ENCODE measurements at regions not wholly inside any gene's neighbourhood (a gene's known extent, or its start where the extent isn't known, plus 50 kb on each side); places are given as distances from the start of the nearest gene placed in this dataset.
A peak's percentile ranks its signal among the peaks of the same experiment; 100 is the strongest.

DNA sequence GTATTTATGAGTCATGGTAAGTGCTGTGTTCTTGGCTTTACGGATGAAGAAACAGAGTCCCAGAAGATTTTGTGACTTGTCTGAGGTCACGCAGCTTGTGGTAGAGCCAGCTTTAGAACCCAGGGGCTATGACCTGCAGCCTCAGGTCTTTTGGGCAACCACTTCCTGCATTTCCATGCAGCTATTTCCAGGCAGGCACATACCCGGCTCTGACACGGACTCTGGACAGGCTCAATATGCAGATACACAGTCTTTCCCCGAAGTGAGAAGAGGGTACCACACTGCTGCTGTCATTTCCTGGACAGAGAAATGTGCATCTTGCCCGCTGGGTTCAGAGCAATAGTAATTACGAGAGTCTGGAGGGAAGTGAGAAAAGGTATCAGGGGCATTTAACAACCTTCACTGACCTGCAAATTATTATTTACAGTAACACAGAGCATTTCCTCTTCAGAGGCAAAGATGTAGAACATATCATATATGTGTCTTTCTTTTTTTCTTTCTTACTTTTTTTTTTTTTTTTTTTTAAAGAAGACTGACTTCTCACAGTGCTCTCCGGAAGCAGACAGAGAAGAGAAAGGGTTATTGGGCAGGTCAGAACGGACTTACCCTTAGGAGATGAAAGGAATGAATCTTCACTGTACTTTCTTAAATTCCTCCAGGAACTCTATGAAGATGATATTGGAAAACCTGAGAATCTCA, 185.1 kb downstream of the CLIC5 start:
- peak; percentile 17 for DNase-seq

DNA sequence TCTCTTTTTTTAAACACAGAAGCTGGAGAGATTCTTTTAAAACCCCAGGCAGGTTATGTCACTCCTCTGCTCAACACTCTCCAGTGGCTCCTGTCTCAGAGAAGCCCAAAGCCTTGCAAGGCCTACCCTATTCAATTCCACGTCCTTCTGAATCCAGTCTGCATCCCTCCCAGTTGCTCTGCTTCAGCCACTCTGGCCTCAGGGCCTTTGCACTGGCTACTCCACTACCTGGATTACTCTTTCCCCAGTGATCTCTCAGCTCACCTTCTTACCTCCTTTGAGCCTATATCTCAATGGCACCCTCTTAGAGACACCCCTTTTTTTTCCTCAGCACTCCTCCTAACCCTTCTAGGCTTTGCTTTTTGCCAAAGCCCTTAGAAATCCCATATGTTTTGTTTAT, 185.8 kb downstream of the CLIC5 start:
- DNase-seq, result no peak

DNA sequence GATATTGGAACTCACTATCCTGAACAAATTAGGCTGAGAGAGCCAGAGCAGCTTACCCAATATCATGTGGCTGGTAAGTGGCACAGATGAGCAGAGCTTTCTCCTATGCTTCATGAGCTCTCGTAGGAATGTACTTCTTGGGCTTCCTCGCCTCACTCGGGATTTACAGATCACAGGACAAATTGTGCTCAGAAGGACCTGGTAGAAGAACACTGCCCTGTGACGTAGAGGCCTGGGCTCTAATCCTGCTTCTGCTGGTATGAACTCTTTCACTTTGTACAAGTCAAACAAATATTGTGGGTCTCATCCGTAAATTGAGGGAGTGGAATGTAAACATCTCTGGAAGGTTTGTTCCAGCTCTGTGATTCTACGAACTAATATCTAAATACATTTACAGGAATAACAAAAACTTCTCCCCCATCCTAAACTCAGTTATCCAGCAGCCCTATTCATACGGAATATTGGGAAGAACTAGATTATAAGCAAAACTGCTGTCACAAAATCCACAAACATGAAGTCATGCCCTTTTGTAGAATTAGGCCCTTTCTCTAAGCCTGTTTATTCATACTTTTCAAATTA, 187.6 kb downstream of the CLIC5 start:
- no peak for DNase-seq

DNA sequence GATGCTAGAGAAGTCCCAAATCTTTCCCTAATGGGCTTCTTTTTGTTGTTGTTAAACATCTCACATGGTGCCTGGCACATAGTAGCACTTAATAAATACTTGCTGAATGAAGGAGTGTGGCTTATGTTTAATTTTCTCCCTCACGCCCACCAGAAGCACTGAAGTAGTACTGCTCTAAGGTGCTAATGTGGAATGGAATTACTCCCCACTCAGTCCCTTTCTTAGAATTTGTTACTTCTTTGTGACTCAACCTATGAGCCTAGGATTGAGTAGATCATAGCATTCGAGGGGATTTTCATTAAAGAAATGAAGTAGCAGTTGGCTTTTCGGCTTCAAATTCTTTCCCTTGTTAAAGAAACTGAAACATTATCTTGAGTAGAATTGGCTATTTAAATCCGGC, 192.8 kb downstream of the CLIC5 start:
- DNase-seq, result no peak

DNA sequence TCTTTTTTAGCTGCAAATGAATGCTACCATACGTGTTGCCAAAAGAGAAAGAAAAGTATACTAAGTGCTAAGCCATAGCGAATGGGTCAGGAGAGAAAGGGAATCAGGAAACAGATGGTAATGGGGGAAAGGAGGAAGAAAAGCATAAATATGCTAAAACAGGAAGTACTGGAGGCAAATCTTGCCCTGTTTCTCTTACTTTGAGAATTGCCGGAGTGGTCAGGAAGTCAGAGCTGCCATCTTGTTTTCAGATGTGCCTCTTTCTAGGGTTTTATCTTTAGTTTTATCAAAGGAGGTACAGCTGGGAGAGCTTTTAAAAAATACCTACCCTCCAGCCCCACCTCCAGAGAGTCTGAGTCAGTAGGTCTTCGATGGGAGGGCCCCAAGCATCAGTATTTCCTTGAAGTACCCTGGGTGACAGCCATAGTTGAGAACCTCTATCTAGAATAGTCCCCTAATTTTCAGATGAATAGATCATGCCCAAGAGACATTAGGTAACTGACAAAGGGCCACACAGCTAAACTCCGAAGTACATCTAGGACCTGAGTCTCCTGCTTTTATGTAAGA, 193.3 kb downstream of the CLIC5 start:
- no peak for DNase-seq

DNA sequence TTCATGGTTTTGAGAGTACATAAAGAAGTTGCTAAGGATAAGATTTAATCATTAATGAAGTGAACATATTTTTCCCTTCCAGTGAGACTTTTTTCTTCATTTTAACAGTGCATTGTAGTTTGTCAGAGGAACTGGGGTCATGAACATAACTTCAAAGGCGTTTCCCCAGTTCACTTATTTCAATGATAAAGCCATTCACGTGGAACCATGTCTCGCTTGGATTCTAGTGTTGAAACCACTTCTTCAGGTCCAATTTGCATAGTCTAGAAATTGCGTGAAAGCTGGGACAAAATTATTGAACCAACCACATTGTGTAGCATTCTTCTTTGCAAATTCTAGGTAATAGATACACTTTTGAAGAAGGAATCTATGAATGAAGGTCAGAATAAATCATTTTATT, 197.0 kb downstream of the CLIC5 start:
- DNase-seq, result no peak

DNA sequence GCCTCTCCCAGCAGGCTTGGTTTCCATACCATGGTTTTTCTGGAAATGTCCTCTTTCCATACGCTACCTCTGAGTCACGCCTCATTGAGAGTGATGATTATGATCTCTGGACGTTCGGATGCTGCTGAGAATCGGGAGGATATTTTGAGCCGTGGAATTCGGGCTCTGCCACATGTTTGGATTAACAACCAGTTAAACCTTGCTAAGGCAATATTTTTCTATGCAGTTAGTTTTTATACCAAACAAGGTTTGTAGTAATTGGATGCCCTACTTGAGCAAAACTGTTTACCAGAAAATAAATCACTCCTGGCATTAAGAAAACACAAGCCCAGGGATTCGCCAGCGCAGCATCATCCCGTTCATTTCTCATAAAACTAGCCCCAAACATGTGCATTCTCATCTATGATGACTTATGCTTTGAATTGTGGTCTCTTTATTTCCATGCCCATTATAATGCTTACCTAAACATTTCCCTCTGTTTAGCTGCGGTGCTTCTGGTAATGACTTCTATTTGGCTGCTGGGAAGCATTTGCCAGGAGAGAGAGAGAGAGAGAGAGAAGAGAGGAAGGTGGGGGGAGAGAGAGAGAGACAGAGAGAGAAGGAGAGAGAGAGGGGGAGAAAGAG, 198.9 kb downstream of the CLIC5 start:
- peak; percentile 16 for DNase-seq

DNA sequence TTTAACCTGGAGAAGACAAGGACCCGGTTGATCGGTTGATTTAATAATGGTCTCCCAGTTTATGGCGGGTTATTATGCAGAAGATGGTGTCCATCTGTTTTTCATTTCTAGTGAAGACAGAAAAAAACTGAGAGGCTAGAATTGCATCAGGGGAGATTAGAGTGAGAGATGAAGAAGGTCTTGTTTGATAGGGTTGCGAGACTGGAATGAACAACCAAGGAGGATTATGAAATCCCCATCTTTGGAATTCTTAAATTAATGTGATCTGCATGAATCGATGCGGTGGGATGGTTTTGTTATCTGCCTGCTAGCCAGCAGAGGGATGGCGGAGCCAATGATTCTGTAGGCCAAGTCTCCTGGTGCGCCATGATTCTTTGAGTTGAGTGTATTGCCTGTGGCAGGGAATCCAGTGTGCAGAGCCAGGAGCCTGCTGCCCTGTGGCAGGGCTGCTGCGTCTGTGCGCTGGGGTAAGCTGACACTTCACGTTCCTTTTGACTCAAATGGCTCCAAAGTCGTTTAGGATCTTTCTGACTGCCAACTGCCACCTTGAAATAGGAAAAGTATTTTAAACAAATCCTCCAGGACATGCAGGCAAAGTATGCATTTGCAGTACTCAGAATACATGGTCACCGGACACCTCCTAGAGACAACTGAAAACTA, 200.1 kb downstream of the CLIC5 start:
- DNase-seq, result peak; percentile 16

DNA sequence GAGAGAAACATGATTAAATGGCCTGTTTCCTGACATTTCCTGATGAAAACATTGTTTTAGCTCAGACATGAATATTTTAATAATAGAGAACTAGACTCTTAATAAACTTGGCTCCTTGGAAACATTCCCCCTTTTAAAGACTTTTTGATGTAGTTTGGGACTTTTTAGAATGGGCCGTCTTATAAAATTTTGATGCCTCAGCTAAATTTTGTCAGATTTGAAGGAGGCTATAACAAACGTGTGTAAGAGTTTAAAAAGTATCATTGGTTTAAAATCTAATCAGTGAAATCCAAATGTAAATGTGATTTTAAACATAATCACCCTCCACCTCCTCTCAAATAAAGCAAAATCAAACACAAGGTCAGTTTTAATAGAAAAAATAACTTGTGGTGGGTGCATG, 200.9 kb downstream of the CLIC5 start:
- no peak for DNase-seq

DNA sequence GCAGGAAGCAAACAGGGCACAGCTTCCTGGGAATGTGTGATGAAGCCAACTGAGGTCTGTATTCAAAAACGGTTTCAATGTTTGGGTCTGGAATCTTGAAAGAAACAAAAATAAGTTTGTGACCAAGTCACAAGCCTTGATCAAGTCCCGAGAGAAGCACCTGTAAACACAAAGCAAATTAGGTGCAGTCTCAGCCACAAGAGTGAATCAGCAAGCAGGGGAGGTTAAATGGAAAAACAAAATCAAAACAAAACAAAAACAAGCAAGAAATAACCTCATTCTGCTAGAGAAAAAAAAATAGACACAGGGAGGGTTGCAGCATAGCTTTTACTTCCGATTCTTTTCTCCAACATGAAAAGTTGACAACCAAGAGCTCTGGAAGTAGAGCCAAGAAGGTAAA, 201.7 kb downstream of the CLIC5 start:
- DNase-seq, result no peak

DNA sequence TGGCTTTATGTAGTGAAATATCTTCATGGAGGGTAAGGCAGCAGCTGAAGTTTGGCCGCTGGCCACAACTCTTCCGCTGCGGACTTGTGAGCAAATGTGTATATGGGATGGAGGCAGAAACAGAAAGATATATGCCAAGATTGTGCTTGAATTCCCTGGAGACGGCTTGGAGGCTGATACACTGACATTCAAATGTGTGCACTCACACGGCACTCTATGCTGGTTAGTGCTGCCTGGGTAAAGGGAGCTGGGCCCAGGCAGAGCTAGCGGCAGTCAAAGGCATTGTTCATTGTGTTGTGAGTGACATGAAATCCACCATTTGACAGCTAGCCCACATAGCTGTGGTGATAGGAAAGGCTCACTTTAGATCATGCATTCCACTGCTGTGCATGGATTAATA, 202.7 kb downstream of the CLIC5 start:
- no peak for DNase-seq

DNA sequence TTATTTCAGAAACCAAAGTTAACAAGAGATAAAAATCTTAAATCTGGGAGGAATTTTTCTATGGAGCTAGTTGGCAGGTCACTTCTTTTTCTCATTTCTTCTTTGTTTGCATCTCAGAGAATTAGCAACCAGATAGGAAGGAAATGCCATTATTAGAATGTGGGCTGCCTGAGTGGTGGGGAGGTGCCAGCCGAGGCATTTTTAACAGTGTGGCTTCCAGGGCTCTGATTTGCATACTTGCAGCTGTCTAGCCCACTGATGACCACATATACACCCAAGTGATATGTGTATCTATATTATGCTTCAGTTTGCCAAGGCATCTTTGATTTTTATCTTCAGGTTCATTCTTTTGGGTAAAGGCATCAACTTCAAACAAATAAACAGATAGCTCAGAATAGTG, 206.7 kb downstream of the CLIC5 start:
- DNase-seq, result no peak

DNA sequence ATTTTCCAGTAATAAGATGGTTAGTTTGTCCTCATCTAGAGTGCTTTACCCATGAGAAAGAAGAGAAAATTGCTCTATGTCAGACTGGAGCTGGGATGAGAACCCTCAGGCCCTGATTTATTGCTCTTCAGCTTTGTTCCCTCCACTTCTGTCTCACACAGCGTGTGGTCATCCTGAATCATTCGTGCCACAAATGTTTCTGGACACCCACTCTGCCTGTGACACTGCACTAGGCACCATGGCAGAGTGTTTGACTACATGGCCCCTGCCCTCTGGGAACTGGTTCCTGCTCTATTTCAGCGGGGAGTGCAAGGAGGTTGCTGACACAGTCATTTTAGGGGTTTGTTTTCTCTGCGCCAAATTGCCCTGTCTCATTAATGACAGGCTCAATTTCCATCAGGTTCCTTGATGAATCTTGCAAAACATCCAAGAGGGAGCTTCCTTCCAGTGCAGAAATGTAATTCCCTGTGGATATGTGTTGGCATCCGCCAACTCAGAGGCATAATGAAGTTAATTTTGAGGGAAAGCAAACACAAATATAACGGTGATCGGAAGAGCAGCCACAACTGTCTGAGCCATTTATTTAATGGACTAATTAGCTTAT, 207.5 kb downstream of the CLIC5 start:
- no peak for DNase-seq

DNA sequence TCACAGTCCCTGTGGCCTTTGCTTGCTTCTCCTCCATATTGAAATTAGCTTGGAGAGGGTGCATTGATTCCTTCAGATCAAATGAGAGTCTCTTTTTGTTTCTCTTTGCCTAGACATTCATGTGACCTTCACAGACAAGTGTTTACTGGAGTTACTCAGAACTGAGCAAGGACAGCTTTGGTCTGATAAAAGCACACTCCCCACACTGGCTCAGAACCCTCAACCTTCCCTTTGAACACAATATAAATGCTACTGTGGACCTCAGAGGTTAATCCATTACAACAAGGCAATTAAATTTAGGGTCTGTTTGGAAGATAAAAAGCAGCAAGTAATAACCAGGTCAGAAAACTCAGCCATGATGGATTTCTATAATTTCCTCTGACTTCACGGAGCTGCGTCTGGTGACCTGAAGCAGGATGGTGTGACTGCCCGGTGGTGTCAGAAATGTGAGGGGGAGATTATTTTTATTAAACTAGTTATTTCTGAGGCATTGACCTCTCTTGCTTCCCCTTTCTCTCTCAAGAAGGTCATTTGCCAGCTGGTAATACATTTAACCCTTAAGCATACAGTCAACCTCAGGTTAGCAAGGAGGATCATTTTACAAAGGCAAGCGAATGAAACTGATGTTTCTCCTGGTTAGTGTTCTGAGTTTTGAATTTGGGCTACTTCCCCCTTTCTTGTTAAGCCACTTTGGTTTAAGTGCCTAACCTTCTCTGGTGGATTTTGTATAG, 208.2 kb downstream of the CLIC5 start:
- peak; percentile 38 for DNase-seq

DNA sequence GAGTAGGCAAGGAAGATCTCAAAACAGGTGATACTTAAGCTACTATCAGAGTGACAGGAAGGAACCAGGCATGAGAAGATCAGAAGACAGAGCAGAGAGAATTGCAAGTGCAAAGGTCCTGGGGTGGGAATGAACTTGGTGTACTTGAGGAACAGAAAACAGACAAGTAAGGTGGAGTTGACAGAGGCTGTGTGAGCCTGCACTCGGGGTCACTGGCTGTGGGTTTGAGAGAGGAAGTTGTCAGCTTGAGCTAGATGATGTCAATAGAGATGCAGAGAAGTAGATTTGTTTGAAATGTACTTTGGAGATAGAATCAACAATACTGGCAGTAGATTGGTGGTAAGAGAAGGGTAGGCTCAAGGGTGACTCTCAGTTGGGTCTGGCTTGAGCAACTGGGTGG, 209.5 kb downstream of the CLIC5 start:
- DNase-seq, result no peak

DNA sequence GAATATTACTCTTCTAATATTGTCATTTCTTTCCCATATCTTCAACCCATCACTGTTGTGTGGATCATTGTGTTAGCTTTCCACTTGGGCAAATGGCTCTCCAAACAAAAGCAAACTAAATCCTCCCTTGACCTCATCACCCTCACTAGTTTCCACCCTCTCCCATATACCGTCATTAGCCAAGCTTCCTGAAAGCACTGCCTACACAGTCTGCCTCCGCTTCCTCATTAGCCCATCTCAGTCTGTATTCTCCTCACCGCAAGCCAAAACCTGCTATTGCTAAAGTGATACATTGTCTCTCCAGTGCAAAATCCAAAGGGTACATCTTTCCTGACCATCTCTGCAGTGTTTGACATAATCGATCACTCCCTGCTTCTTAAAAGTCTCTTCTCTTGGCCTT, 212.6 kb downstream of the CLIC5 start:
- DNase-seq, result no peak

DNA sequence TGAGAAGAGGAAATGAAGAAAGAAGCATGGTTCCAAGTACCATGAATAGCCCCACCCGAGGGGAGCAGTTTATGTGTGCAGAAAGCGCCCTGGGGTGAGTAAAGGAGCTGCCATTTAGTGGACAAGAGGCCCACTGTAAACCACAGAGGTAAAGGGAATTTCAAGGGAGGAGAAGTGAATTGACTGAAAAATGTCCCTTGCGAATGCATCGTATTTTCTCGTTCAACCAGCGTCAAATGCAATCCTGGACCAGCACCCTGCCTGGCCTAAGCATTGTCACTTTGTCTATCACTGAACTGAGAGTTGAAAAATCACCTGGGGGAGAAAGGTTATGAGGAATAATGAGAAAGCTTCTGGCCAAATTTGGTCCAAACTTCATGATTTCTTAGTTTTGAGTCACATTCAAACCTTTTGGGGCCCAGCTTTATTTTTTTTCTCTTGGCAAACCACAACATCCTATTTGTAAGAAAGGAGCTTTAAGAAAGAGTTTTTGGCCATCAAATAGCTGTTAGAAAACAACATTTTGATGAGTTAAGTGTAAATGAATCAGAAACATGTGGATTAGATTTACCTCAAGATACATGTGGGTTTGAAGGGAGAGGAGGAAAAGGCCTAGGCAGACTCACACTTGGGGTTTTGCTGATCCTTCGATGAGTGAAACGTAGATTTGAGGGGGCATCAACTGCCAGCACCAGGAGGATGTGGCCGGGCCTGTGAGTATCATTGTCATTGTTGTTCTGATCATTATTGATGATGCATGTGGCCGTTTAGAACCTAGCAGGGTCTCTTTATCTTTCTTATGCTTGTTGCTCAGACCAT, 214.0 kb downstream of the CLIC5 start:
- no peak for DNase-seq

DNA sequence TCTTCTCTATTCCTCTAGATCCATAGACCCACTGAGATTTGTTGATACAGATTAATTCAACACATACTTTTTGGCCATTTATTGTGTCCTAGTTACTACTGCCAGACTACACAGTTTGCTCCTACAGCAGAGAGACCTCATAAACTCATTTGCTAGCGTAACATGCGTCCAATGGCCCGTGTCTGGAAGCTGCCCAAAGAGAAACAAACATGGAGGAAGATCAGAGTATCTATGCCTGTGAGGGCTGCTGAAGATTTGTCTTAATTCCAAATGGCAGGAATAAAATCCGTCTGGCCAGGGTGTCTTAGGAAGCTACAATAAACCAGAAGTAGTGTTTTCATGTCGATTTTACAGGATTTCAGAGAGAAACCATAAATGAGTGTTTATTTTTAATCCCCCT, 214.7 kb downstream of the CLIC5 start:
- no peak for DNase-seq

DNA sequence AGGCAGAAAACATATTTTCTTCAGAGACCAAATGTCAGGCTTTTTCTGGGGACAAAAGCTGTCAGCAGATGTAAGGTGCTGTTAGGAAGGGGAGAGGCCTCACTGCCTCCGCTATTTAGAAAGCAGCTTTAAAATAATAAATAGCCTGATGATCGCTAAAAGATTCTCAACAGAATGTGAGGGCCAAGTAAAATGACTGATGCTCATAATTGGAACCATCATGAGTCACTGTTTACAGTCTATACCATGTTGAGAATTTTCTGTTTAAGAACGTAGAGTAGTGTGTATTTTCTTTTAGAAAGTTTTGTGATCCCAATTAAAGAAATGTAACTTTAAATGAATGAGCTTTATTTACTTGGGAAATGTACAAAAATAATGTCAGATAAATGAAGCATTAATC, 220.0 kb downstream of the CLIC5 start:
- DNase-seq, result no peak

DNA sequence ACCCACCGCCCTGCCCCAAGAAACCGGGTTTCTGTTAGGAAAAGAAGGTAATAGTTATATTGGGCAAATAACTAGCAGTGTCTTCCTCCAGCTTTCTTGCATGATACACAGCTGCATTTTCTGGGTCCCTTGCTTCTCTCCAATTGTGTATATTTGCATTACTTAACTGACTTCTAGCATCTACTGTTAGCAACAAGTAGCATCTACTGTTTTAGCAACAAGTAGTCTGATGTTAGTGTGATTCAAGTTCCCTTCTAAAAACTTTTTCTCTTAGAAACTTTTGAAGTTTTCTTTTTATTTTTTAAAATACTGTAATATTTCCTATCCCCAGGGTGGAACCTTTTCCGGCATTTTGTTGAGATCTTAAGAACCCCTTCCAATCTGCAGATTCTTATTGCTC, 221.2 kb downstream of the CLIC5 start:
- no peak for DNase-seq
